Epithelial cell of prostate (primary cell): ENCODE measurements at regions not wholly inside any gene's neighbourhood (a gene's known extent, or its start where the extent isn't known, plus 50 kb on each side); places are given as distances from the start of the nearest gene placed in this dataset.
"Not testable (repeated sequence)": the region's sequence is repeated elsewhere in the genome, so short reads cannot be mapped to it uniquely, and the experiment has no call there.

ENCODE experiments used
- DNase-seq: peaks from one replicate; pipeline ENCODE4 v3.0.0-alpha.2; 2011; ENCODE audit warnings: low read depth, low spot score
- H3K27ac ChIP-seq: fragments of 450-650 bp; 2 replicates; pipeline ENCODE4 v1.5.1; 2017; ENCODE audit warnings: mild to moderate bottlenecking

- DNase-seq, H3K27ac ChIP-seq: not testable (repeated sequence)
Measured at GRCh38 chr9:117851836-117852461, 147.7 kb downstream of the TLR4 start.

GRCh38 chr9:117858561-117858960 is 154.4 kb downstream of the TLR4 start:
- no peak overlapping the region for H3K27ac ChIP-seq
- DNase-seq: no peak

GRCh38 chr9:117860849-117861248 is 156.6 kb downstream of the TLR4 start:
- H3K27ac ChIP-seq: no peak overlapping the region
- no peak for DNase-seq

- no peak overlapping the region for H3K27ac ChIP-seq
- DNase-seq: no peak
Measured at GRCh38 chr9:117864385-117865057, 160.3 kb downstream of the TLR4 start.

- no peak for DNase-seq
- H3K27ac ChIP-seq: no peak overlapping the region
Measured at GRCh38 chr9:117868594-117868993, 164.4 kb downstream of the TLR4 start.

- no peak for DNase-seq
Measured at GRCh38 chr9:117869287-117869686, 165.1 kb downstream of the TLR4 start.

GRCh38 chr9:117869712-117870111 is 165.5 kb downstream of the TLR4 start:
- no peak overlapping the region for H3K27ac ChIP-seq
- DNase-seq: no peak

More at GRCh38 chr9:117869287-117869686, 165.1 kb downstream of the TLR4 start:
- no peak overlapping the region for H3K27ac ChIP-seq

- DNase-seq: no peak
- no peak overlapping the region for H3K27ac ChIP-seq
Measured at GRCh38 chr9:117873664-117874063, 169.5 kb downstream of the TLR4 start.

- DNase-seq: no peak
- H3K27ac ChIP-seq: no peak overlapping the region
Measured at GRCh38 chr9:117875886-117876285, 171.7 kb downstream of the TLR4 start.

GRCh38 chr9:117882171-117882570 is 178.0 kb downstream of the TLR4 start:
- DNase-seq: no peak

GRCh38 chr9:117886616-117887015 is 182.4 kb downstream of the TLR4 start:
- H3K27ac ChIP-seq: no peak overlapping the region
- no peak for DNase-seq

More at GRCh38 chr9:117882171-117882570, 178.0 kb downstream of the TLR4 start:
- no peak overlapping the region for H3K27ac ChIP-seq

GRCh38 chr9:117887383-117887782 is 183.2 kb downstream of the TLR4 start:
- no peak for DNase-seq
- no peak overlapping the region for H3K27ac ChIP-seq

GRCh38 chr9:117887941-117888340 is 183.7 kb downstream of the TLR4 start:
- no peak overlapping the region for H3K27ac ChIP-seq
- no peak for DNase-seq

GRCh38 chr9:117903453-117903852 is 199.2 kb downstream of the TLR4 start:
- DNase-seq: no peak
- no peak overlapping the region for H3K27ac ChIP-seq

GRCh38 chr9:117906763-117907162 is 202.6 kb downstream of the TLR4 start:
- no peak overlapping the region for H3K27ac ChIP-seq
- DNase-seq: no peak

GRCh38 chr9:117907420-117907819 is 203.2 kb downstream of the TLR4 start:
- DNase-seq: no peak
- H3K27ac ChIP-seq: no peak overlapping the region

GRCh38 chr9:117916291-117916690 is 212.1 kb downstream of the TLR4 start:
- no peak overlapping the region for H3K27ac ChIP-seq
- no peak for DNase-seq

GRCh38 chr9:117917873-117918272 is 213.7 kb downstream of the TLR4 start:
- no peak for DNase-seq
- H3K27ac ChIP-seq: no peak overlapping the region

- no peak for DNase-seq
- H3K27ac ChIP-seq: no peak overlapping the region
Measured at GRCh38 chr9:117919538-117919937, 215.3 kb downstream of the TLR4 start.

- no peak overlapping the region for H3K27ac ChIP-seq
- no peak for DNase-seq
Measured at GRCh38 chr9:117926031-117926658, 221.9 kb downstream of the TLR4 start.

- H3K27ac ChIP-seq: no peak overlapping the region
- no peak for DNase-seq
Measured at GRCh38 chr9:117927354-117927753, 223.2 kb downstream of the TLR4 start.

- H3K27ac ChIP-seq: no peak overlapping the region
- DNase-seq: no peak
Measured at GRCh38 chr9:117929868-117930267, 225.7 kb downstream of the TLR4 start.
